K562 (cell line): ENCODE measurements at regions not wholly inside any gene's neighbourhood (a gene's known extent, or its start where the extent isn't known, plus 50 kb on each side); places are given as distances from the start of the nearest gene placed in this dataset.

Source experiments
- ATAC-seq: fragments of 200-7000 bp; cut with Tn5 transposase; 3 replicates; pipeline ENCODE4 v1.9.1; 2020; ENCODE audit warnings: moderate library complexity
- BruUV-seq: library from RNA; stranded (reverse); fragments of 400-500 nt; replicated peaks from 2 replicates; lab custom pipeline; 2021; lab: Mats Ljungman, UMichigan
- CTCF ChIA-PET: fragments of 300-600 bp; formaldehyde crosslinking; extraction: SDS; loops from one replicate; lab custom pipeline; 2021; ENCODE audit warnings: low intra/inter-chr PET ratio; lab: Yijun Ruan, JAX
- POLR2A ChIA-PET: fragments of 300-600, 350-650 bp; sonication (Branson Sonifier 250); formaldehyde crosslinking; extraction: SDS; loops from one replicate; lab custom pipeline; 2021; ENCODE audit warnings: antibody characterized with exemption, inconsistent platforms; lab: Yijun Ruan, JAX
- DNase-seq, 4 experiments: peaks; one replicate each; pipeline versions ENCODE4 v3.0.0 to v3.0.0-alpha.2; 2011 to 2018; ENCODE audit warnings: low spot score in 3 of 4, mixed read lengths in 3 of 4; ENCODE audit errors: extremely low read depth in 1 of 4
- FAIRE-seq: peaks from 2 replicates; lab custom pipeline; 2011; peaks lifted over from hg19 to GRCh38; lab: Jason Lieb, UNC
- H2AFZ ChIP-seq: 2 replicates; pipeline ENCODE4 v1.6.0; 2011; ENCODE audit warnings: low read depth, low read length, control low read depth, inconsistent platforms
- H3K27ac ChIP-seq: fragments of 200-600 bp; 3 replicates; pipeline ENCODE4 v1.8.0; 2011; ENCODE audit warnings: low read depth, mild to moderate bottlenecking, control low read depth, inconsistent platforms, low read length, moderate library complexity, mixed read lengths; ENCODE audit errors: extremely low read depth
- H3K27me3 ChIP-seq, 2 experiments: fragments of 300-600 bp in 1 of 2; 2 replicates in 1 of 2; 3 replicates in 1 of 2; pipeline versions ENCODE4 v1.6.0 to v1.8.0; 2011; ENCODE audit warnings: inconsistent platforms in 2 of 2, low read length in 2 of 2, mild to moderate bottlenecking in 1 of 2, mixed read lengths in 1 of 2, moderate library complexity in 1 of 2; ENCODE audit not compliant: control insufficient read depth in 2 of 2, insufficient read depth in 2 of 2
- H3K36me3 ChIP-seq: fragments of 300-600 bp; 3 replicates; pipeline ENCODE4 v1.8.0; 2011; ENCODE audit warnings: mild to moderate bottlenecking, low read length, inconsistent platforms; ENCODE audit not compliant: control insufficient read depth, insufficient read depth
- H3K4me1 ChIP-seq, 2 experiments: fragments of 200-600 bp in 1 of 2; replicated peaks in 1 of 2; 2 replicates in 1 of 2; 3 replicates in 1 of 2; pipeline versions ENCODE4 v1.5.1 to v1.8.0; 2011; ENCODE audit warnings: inconsistent platforms in 2 of 2, low read length in 2 of 2, mild to moderate bottlenecking in 1 of 2, mixed read lengths in 1 of 2, moderate library complexity in 1 of 2; ENCODE audit not compliant: control insufficient read depth in 2 of 2, insufficient read depth in 2 of 2
- H3K4me2 ChIP-seq: 2 replicates; pipeline ENCODE4 v1.6.1; 2011; ENCODE audit warnings: low read length, control low read depth, inconsistent platforms, mixed read lengths; ENCODE audit not compliant: insufficient read depth
- H3K4me3 ChIP-seq: fragments of 200-600 bp; sonication (generic), shearing (Covaris generic); 2 replicates; pipeline ENCODE4 v1.5.1; 2016; ENCODE audit warnings: control low read depth, inconsistent platforms
- H3K79me2 ChIP-seq: fragments of 200-600 bp; 3 replicates; pipeline ENCODE4 v1.8.0; 2011; ENCODE audit warnings: low read length, inconsistent platforms; ENCODE audit not compliant: control insufficient read depth, insufficient read depth
- H3K9ac ChIP-seq, 2 experiments: 2 replicates each; pipeline versions ENCODE4 v1.6.0 to v1.6.1; 2011; ENCODE audit warnings: low read depth in 2 of 2, low read length in 2 of 2, control low read depth in 1 of 2, inconsistent platforms in 1 of 2, mild to moderate bottlenecking in 1 of 2, mixed read lengths in 1 of 2; ENCODE audit not compliant: insufficient read depth in 1 of 2
- H3K9me1 ChIP-seq: one replicate; pipeline ENCODE4 v1.6.0; 2011; ENCODE audit warnings: inconsistent platforms, mild to moderate bottlenecking, low read length, moderate library complexity; ENCODE audit not compliant: control insufficient read depth, insufficient read depth
- H3K9me3 ChIP-seq: replicated peaks from 2 replicates; pipeline ENCODE4 v1.5.1; 2011; ENCODE audit warnings: low read depth, low read length, inconsistent platforms; ENCODE audit not compliant: control insufficient read depth, insufficient read depth
- H4K20me1 ChIP-seq: replicated peaks from 2 replicates; pipeline ENCODE4 v1.6.1; 2011; ENCODE audit warnings: low read length, inconsistent platforms, mixed read lengths; ENCODE audit not compliant: control insufficient read depth, insufficient read depth
- WHSC1 ChIP-seq: IDR thresholded peaks from one replicate; pipeline ENCODE4 v1.6.1; 2012; ENCODE audit warnings: low read length, control low read depth, inconsistent platforms
- ZBTB7A ChIP-seq: IDR thresholded peaks from 2 replicates; pipeline ENCODE4 v1.6.1; 2011; ENCODE audit warnings: low read depth, mild to moderate bottlenecking, low read length, moderate library complexity, borderline replicate concordance; ENCODE audit not compliant: control insufficient read depth
- ZBTB8A ChIP-seq: fragments of 450-650 bp; IDR thresholded peaks from 2 replicates; pipeline ENCODE4 v1.6.1; 2018; ENCODE audit warnings: mild to moderate bottlenecking, moderate library complexity; ENCODE audit not compliant: partially characterized antibody
- ZNF518B ChIP-seq: fragments of 250-450 bp; sonication (Bioruptor Pico); IDR thresholded peaks from 2 replicates; pipeline ENCODE4 v1.5.0; 2021; ENCODE audit warnings: mild to moderate bottlenecking, moderate library complexity
- WGBS: fragments of 100-300 bp; shearing (Covaris generic); methylation state at CpG from one replicate; pipeline ENCODE4 v1.1.6; 2016; ENCODE audit warnings: low coverage, mixed read lengths; ENCODE audit not compliant: insufficient coverage; ENCODE audit errors: missing lambda C conversion rate; 5-methylcytosine and 5-hydroxymethylcytosine counted together
- in situ Hi-C: fragments of 300-500 bp; cut with MboI; formaldehyde crosslinking; loops from 4 replicates; pipeline ENCODE4 v1.15.0; 2018; ENCODE audit warnings: inconsistent platforms, mixed read lengths
- intact Hi-C: fragments of 100-400 bp; cut with micrococcal nuclease; formaldehyde crosslinking; loops from 2 replicates; pipeline ENCODE4 v1.14.2; 2022
- TF ChIP-seq, protein P1 (sequence below): sonication (generic); formaldehyde crosslinking; IDR thresholded peaks from 2 replicates; pipeline ENCODE4 v1.4.0; 2020; ENCODE audit warnings: mild to moderate bottlenecking, missing genetic modification reagents
- TF ChIP-seq, protein P2 (sequence below): sonication (generic); formaldehyde crosslinking; IDR thresholded peaks from 2 replicates; pipeline ENCODE4 v1.8.1; 2023; ENCODE audit warnings: mild to moderate bottlenecking, missing genetic modification reagents

- BruUV-seq = no TSS peak
- TF ChIP-seq WHSC1 (no peak), ZNF518B (CRISPR knock-in tag) (no peak), ZBTB8A (no peak), ZBTB7A (no peak)
- TF ChIP-seq, protein P1, sequence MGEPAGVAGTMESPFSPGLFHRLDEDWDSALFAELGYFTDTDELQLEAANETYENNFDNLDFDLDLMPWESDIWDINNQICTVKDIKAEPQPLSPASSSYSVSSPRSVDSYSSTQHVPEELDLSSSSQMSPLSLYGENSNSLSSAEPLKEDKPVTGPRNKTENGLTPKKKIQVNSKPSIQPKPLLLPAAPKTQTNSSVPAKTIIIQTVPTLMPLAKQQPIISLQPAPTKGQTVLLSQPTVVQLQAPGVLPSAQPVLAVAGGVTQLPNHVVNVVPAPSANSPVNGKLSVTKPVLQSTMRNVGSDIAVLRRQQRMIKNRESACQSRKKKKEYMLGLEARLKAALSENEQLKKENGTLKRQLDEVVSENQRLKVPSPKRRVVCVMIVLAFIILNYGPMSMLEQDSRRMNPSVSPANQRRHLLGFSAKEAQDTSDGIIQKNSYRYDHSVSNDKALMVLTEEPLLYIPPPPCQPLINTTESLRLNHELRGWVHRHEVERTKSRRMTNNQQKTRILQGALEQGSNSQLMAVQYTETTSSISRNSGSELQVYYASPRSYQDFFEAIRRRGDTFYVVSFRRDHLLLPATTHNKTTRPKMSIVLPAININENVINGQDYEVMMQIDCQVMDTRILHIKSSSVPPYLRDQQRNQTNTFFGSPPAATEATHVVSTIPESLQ (CRISPR knock-in tag) = no peak
- TF ChIP-seq, protein P2, sequence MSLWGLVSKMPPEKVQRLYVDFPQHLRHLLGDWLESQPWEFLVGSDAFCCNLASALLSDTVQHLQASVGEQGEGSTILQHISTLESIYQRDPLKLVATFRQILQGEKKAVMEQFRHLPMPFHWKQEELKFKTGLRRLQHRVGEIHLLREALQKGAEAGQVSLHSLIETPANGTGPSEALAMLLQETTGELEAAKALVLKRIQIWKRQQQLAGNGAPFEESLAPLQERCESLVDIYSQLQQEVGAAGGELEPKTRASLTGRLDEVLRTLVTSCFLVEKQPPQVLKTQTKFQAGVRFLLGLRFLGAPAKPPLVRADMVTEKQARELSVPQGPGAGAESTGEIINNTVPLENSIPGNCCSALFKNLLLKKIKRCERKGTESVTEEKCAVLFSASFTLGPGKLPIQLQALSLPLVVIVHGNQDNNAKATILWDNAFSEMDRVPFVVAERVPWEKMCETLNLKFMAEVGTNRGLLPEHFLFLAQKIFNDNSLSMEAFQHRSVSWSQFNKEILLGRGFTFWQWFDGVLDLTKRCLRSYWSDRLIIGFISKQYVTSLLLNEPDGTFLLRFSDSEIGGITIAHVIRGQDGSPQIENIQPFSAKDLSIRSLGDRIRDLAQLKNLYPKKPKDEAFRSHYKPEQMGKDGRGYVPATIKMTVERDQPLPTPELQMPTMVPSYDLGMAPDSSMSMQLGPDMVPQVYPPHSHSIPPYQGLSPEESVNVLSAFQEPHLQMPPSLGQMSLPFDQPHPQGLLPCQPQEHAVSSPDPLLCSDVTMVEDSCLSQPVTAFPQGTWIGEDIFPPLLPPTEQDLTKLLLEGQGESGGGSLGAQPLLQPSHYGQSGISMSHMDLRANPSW (CRISPR knock-in tag) = no peak
These were observed 168.9 kb downstream of the RHOU start for GRCh38 chr1:228904222-228904621.

More at GRCh38 chr1:228904222-228904621, 168.9 kb downstream of the RHOU start:
- no peak overlapping the region for H3K27ac ChIP-seq
- no peak overlapping the region for H3K9ac ChIP-seq
- no peaks in the 10 kb centered on the region for H3K36me3 ChIP-seq
- 0 out of 2 replicates have a peak, but pooled peaks cover 5% of the 10 kb centered on the region for H4K20me1 ChIP-seq
- WGBS = 0% methylated on average over 4 of the region's 4 CpGs
- H3K4me2 ChIP-seq = no peak overlapping the region
- no peak for ATAC-seq
- in situ Hi-C loops = no loop called here
- H3K9me1 ChIP-seq = no peaks in the 10 kb centered on the region
- intact Hi-C loops = no loop called here
- no peaks in the 10 kb centered on the region for H3K4me1 ChIP-seq
- POLR2A ChIA-PET = no interaction called here
- H3K4me3 ChIP-seq = no peak overlapping the region
- DNase-seq = no peak
- no peak overlapping the region for H2AFZ ChIP-seq
- peaks cover 12 to 45% of the 10 kb centered on the region in 2 experiments for H3K27me3 ChIP-seq
- H3K9me3 ChIP-seq = no peaks in the 10 kb centered on the region
- H3K79me2 ChIP-seq = no peaks in the 10 kb centered on the region
- no peak for FAIRE-seq
- CTCF ChIA-PET = no interaction called here
